GM12878 (cell line): ENCODE measurements at regions not wholly inside any gene's neighbourhood (a gene's known extent, or its start where the extent isn't known, plus 50 kb on each side); places are given as distances from the start of the nearest gene placed in this dataset.

Experiments used
- CTCF ChIP-seq, 3 experiments: IDR thresholded peaks in 2 of 3; conservative IDR thresholded peaks in 1 of 3; 2 replicates each; pipeline ENCODE4 v1.5.1; 2011; ENCODE audit warnings: low read depth in 3 of 3, low read length in 3 of 3, mild to moderate bottlenecking in 3 of 3, control low read depth in 2 of 3, moderate library complexity in 2 of 3, inconsistent platforms in 1 of 3, mixed read lengths in 1 of 3; ENCODE audit not compliant: control insufficient read depth in 2 of 3, insufficient read depth in 1 of 3; ENCODE audit errors: extremely low read depth in 1 of 3
- E4F1 ChIP-seq: fragments of 450-650 bp; IDR thresholded peaks from 2 replicates; pipeline ENCODE4 v1.6.1; 2018; ENCODE audit warnings: borderline replicate concordance, mild to moderate bottlenecking; ENCODE audit not compliant: partially characterized antibody
- NFYA ChIP-seq: IDR thresholded peaks from 2 replicates; pipeline ENCODE4 v1.6.1; 2011; ENCODE audit warnings: low read depth, mild to moderate bottlenecking, low read length, improper control_type of control experiment, borderline replicate concordance

DNA sequence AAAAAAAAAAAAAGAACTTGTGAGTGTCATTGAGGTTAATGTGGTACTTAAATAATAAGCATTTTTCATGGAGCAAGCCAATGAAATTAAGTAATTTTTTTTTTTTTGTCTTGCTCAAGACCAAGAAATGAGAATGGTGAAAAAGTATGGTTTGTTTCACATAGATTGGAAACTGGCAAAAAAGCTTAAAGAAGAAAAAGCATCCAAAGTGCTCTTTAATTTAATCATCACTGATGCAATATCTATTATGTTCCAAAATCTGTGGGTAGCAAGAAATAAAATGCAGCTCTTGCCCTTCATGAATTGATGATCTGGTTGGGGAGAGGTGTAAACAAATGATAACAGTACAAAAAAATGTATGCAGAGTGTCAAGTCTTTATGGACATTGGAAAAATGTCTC lies 980.6 kb downstream of the REEP3 start:
- no peak for TF ChIP-seq E4F1
- no peak for TF ChIP-seq NFYA
- TF ChIP-seq CTCF (IDR thresholded peaks at IDR 0.05 in 2 of 3, conservative IDR thresholded peaks at IDR 0.05 in 1 of 3; ENCODE audit: control insufficient read depth in 2 of 3, extremely low read depth in 1 of 3, insufficient read depth in 1 of 3, low read depth in 3 of 3, low read length in 3 of 3) = no peak
